ENCODE measurements at regions not wholly inside any gene's neighbourhood (a gene's known extent, or its start where the extent isn't known, plus 50 kb on each side); places are given as distances from the start of the nearest gene placed in this dataset.

GRCh38 chr3:25021816-25022215 lies 406.2 kb upstream of the RARB start:
- Mint-ChIP-seq H3K36me3 (no peaks in the 10 kb centered on the region), H3K27ac (no peak overlapping the region), H3K27me3 (no peaks in the 10 kb centered on the region), H3K4me1 (no peaks in the 10 kb centered on the region), H3K9me3 (peaks cover 1% of the 10 kb centered on the region), H3K4me3 (no peak overlapping the region)
- CTCF ChIA-PET, result interaction anchor here (0.7 kb wide), 1 partner anchor 12 kb away, joined by 3 read pairs; no protein-coding TSS in a partner anchor
- no peak for DNase-seq

- peaks cover 1% of the 10 kb centered on the region for H3K9me3 Mint-ChIP-seq
- CTCF ChIA-PET, result no interaction called here
- no peaks in the 10 kb centered on the region for H3K27me3 Mint-ChIP-seq
- H3K4me1 Mint-ChIP-seq, result no peaks in the 10 kb centered on the region
- H3K27ac Mint-ChIP-seq, result no peak overlapping the region
- no peak overlapping the region for H3K4me3 Mint-ChIP-seq
- DNase-seq, result no peak
- no peaks in the 10 kb centered on the region for H3K36me3 Mint-ChIP-seq
These were observed 404.2 kb upstream of the RARB start for GRCh38 chr3:25023876-25024275.

GRCh38 chr3:25025236-25025635 lies 402.8 kb upstream of the RARB start:
- Mint-ChIP-seq H3K36me3 (no peaks in the 10 kb centered on the region), H3K27ac (no peak overlapping the region), H3K27me3 (no peaks in the 10 kb centered on the region), H3K9me3 (peaks cover 1% of the 10 kb centered on the region), H3K4me3 (no peak overlapping the region), H3K4me1 (no peaks in the 10 kb centered on the region)
- CTCF ChIA-PET, result no interaction called here
- DNase-seq, result no peak

GRCh38 chr3:25027650-25028049 lies 400.4 kb upstream of the RARB start:
- Mint-ChIP-seq H3K27me3 (no peaks in the 10 kb centered on the region), H3K27ac (no peak overlapping the region), H3K9me3 (peaks cover 1% of the 10 kb centered on the region), H3K4me1 (no peaks in the 10 kb centered on the region), H3K36me3 (no peaks in the 10 kb centered on the region), H3K4me3 (no peak overlapping the region)
- CTCF ChIA-PET, result no interaction called here
- no peak for DNase-seq

- CTCF ChIA-PET, result interaction anchor here (0.6 kb wide), 1 partner anchor 30 kb away, joined by 3 read pairs; no protein-coding TSS in a partner anchor
- Mint-ChIP-seq H3K4me3 (no peak overlapping the region), H3K27me3 (no peaks in the 10 kb centered on the region), H3K4me1 (no peaks in the 10 kb centered on the region), H3K27ac (no peak overlapping the region), H3K9me3 (peaks cover 1% of the 10 kb centered on the region), H3K36me3 (no peaks in the 10 kb centered on the region)
- no peak for DNase-seq
These were observed 398.2 kb upstream of the RARB start for GRCh38 chr3:25029820-25030219.

- no peak for DNase-seq
- Mint-ChIP-seq H3K4me1 (no peaks in the 10 kb centered on the region), H3K27ac (no peak overlapping the region), H3K4me3 (no peak overlapping the region), H3K27me3 (no peaks in the 10 kb centered on the region), H3K9me3 (no peaks in the 10 kb centered on the region), H3K36me3 (no peaks in the 10 kb centered on the region)
- CTCF ChIA-PET, result interaction anchor here (1.4 to 1.9 kb wide), 2 partner anchors 19 to 352 kb away, joined by 3 to 5 read pairs; no protein-coding TSS in a partner anchor
These were observed 395.7 kb upstream of the RARB start for GRCh38 chr3:25032344-25032743.

- Mint-ChIP-seq H3K9me3 (no peaks in the 10 kb centered on the region), H3K4me1 (no peaks in the 10 kb centered on the region), H3K27ac (no peak overlapping the region), H3K36me3 (no peaks in the 10 kb centered on the region), H3K27me3 (no peaks in the 10 kb centered on the region), H3K4me3 (no peak overlapping the region)
- peak; percentile 20 for DNase-seq
- CTCF ChIA-PET, result interaction anchor here (1.0 to 1.9 kb wide), 3 partner anchors 11 to 353 kb away, joined by 3 to 5 read pairs (median 3); no protein-coding TSS in a partner anchor
These were observed 394.5 kb upstream of the RARB start for GRCh38 chr3:25033407-25034029.

- Mint-ChIP-seq H3K27ac (no peak overlapping the region), H3K36me3 (no peaks in the 10 kb centered on the region), H3K27me3 (no peaks in the 10 kb centered on the region), H3K4me3 (no peak overlapping the region), H3K9me3 (no peaks in the 10 kb centered on the region), H3K4me1 (no peaks in the 10 kb centered on the region)
- no peak for DNase-seq
- CTCF ChIA-PET, result no interaction called here
These were observed 392.5 kb upstream of the RARB start for GRCh38 chr3:25035526-25035925.

- Mint-ChIP-seq H3K36me3 (no peaks in the 10 kb centered on the region), H3K27ac (no peak overlapping the region), H3K27me3 (no peaks in the 10 kb centered on the region), H3K4me1 (no peaks in the 10 kb centered on the region), H3K9me3 (no peaks in the 10 kb centered on the region), H3K4me3 (no peak overlapping the region)
- no peak for DNase-seq
- CTCF ChIA-PET, result no interaction called here
These were observed 391.4 kb upstream of the RARB start for GRCh38 chr3:25036633-25037032.

- H3K27me3 Mint-ChIP-seq, result no peaks in the 10 kb centered on the region
- CTCF ChIA-PET, result no interaction called here
- H3K4me1 Mint-ChIP-seq, result no peaks in the 10 kb centered on the region
- H3K4me3 Mint-ChIP-seq, result no peak overlapping the region
- no peak for DNase-seq
- no peaks in the 10 kb centered on the region for H3K36me3 Mint-ChIP-seq
- H3K27ac Mint-ChIP-seq, result no peak overlapping the region
- H3K9me3 Mint-ChIP-seq, result no peaks in the 10 kb centered on the region
These were observed 391.0 kb upstream of the RARB start for GRCh38 chr3:25037049-25037547.

GRCh38 chr3:25038271-25038670 lies 389.8 kb upstream of the RARB start:
- no peaks in the 10 kb centered on the region for H3K36me3 Mint-ChIP-seq
- no peak for DNase-seq
- H3K27me3 Mint-ChIP-seq, result no peaks in the 10 kb centered on the region
- CTCF ChIA-PET, result no interaction called here
- H3K27ac Mint-ChIP-seq, result no peak overlapping the region
- H3K4me1 Mint-ChIP-seq, result no peaks in the 10 kb centered on the region
- H3K4me3 Mint-ChIP-seq, result no peak overlapping the region
- no peaks in the 10 kb centered on the region for H3K9me3 Mint-ChIP-seq

- CTCF ChIA-PET, result no interaction called here
- Mint-ChIP-seq H3K27me3 (no peaks in the 10 kb centered on the region), H3K27ac (no peak overlapping the region), H3K36me3 (no peaks in the 10 kb centered on the region), H3K4me1 (no peaks in the 10 kb centered on the region), H3K9me3 (no peaks in the 10 kb centered on the region), H3K4me3 (no peak overlapping the region)
- DNase-seq, result no peak
These were observed 389.1 kb upstream of the RARB start for GRCh38 chr3:25038922-25039321.

- Mint-ChIP-seq H3K36me3 (no peaks in the 10 kb centered on the region), H3K4me3 (no peak overlapping the region), H3K27ac (no peak overlapping the region), H3K9me3 (no peaks in the 10 kb centered on the region), H3K4me1 (no peaks in the 10 kb centered on the region), H3K27me3 (no peaks in the 10 kb centered on the region)
- CTCF ChIA-PET, result no interaction called here
- DNase-seq, result no peak
These were observed 387.3 kb upstream of the RARB start for GRCh38 chr3:25040748-25041147.

GRCh38 chr3:25041871-25042584 lies 386.0 kb upstream of the RARB start:
- no peaks in the 10 kb centered on the region for H3K9me3 Mint-ChIP-seq
- H3K27me3 Mint-ChIP-seq, result no peaks in the 10 kb centered on the region
- H3K27ac Mint-ChIP-seq, result no peak overlapping the region
- CTCF ChIA-PET, result no interaction called here
- no peak for DNase-seq
- H3K4me3 Mint-ChIP-seq, result no peak overlapping the region
- H3K4me1 Mint-ChIP-seq, result no peaks in the 10 kb centered on the region
- no peaks in the 10 kb centered on the region for H3K36me3 Mint-ChIP-seq

GRCh38 chr3:25043177-25043576 lies 384.9 kb upstream of the RARB start:
- Mint-ChIP-seq H3K4me3 (no peak overlapping the region), H3K9me3 (no peaks in the 10 kb centered on the region), H3K27me3 (no peaks in the 10 kb centered on the region), H3K4me1 (no peaks in the 10 kb centered on the region), H3K36me3 (no peaks in the 10 kb centered on the region), H3K27ac (no peak overlapping the region)
- DNase-seq, result no peak
- CTCF ChIA-PET, result no interaction called here
